Inflammatory macrophage treated with lipopolysaccharide for 4 hours (primary cell): ENCODE measurements at regions not wholly inside any gene's neighbourhood (a gene's known extent, or its start where the extent isn't known, plus 50 kb on each side); places are given as distances from the start of the nearest gene placed in this dataset.

ENCODE experiments used
- DNase-seq: peaks from one replicate; pipeline ENCODE4 v3.0.0-alpha.2; 2020

DNA sequence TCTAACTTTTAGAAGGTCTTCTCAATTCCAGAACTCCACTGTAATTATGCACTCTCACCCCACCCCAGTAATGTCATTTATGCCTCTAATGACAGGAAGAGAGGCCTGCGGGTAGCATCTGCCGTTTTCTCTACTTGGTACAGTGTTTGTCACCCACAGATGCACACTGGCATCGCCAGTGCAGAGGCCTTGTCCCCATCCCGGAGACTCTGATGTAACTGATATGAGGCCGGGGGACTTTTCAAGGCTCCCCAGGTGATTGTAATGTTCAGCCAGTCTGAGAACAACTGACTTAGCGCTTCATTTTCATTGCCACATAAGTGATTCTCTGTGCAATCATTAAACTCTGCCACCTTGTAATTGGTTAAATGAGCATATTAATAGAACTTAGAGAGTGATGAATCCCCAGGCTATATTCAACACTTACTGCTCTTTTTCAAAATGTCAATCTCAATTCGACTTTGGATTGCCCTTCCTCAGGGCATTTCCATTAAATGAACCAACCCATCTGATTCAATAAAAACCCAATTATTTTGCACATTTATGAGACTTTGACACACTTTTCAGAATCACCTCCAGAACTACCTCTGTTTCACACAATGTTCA, 113.2 kb downstream of the HERPUD2 start:
- no peak for DNase-seq

DNA sequence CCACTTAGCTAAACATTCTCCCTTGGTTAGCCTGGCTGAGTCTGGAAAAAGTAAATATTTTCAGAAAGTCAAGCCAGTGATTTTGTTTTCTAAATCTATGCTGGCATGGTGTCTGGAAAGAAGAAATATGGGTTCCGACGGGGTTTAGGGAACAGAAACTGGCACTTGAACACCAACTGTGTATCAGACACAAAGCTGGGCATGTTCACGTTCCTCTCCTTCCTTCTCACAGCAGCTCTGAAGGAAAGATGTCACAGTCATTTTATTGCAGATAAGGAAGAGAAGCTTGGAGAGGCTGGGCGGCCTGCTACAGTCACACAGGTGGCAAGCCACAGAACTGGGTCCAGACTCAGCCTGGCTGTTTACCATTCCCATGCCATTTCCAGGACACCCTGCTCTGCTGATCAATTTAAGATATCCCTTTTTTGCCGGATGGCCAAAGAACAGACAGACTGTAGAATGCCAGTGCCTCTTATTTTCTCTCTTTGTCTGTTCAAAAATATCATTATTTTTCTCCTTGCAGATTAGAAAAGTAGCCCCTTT, 118.8 kb downstream of the HERPUD2 start:
- DNase-seq, result peak; percentile 31

DNA sequence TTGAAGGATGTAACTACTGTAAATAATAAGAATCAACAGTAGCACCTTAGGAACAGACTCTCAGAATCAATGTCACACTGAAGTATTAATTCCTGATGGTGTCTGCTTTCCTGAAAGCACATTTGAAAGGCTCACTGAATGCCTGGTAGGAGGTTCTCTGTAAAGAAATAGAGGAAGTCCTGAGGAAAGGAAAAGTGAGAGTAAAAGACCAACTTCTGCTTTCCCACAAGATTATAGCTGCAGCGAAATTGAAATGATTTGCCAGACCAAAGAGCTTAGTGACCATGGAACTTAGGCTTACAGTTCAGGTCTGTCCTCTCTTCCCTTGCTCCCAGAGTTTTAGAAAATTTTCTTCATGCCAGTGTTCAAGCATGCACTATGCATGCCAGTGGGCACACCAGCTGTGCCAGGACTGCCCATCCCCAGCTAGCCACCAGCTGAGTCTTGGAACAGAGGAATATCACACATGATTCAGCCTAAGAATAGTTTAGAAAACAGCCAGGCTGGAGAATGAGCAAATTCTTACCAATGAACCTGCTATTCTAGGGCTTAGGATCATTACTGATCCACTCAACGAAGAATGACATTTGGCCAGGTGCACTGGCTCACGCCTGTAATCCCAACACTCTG, 123.2 kb downstream of the HERPUD2 start:
- DNase-seq, result peak; percentile 84

DNA sequence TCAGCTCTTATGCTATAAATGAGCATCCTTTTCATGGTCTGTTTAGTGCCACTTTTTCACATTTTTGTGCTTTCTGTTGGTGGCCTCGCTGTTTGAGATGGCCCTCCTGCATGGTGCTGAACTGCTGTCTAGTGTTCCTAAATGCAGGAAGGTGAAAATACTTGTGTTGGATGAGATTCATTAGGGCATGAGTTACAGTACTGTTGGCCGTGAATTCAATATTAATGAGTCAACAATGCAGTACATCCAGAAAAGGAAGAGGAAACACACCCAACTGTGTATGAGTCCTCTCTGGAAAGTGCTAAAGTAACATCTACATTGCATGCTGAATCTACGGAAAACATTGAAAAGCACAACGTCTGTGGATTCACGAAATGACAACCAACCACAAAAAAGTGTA, 124.0 kb downstream of the HERPUD2 start:
- peak; percentile 10 for DNase-seq

DNA sequence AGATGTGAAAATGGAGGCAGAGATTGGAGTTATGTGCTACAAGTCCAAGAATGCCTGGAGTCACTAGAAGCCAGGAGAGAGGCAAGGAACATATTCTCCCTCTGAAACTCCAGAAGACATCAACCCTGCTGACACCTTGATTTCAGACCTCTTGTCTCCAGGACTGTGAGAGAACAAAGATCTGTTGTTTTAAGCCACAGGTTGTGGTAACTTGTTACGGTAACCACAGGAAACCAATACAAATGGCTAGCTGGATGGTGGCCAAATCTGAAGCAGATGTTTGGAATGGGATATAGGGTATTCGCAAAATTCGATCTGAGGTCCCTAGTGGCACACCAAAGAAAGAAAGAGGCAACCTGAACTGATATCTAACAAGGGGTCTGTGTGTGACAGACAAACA, 129.0 kb downstream of the HERPUD2 start:
- DNase-seq, result no peak

DNA sequence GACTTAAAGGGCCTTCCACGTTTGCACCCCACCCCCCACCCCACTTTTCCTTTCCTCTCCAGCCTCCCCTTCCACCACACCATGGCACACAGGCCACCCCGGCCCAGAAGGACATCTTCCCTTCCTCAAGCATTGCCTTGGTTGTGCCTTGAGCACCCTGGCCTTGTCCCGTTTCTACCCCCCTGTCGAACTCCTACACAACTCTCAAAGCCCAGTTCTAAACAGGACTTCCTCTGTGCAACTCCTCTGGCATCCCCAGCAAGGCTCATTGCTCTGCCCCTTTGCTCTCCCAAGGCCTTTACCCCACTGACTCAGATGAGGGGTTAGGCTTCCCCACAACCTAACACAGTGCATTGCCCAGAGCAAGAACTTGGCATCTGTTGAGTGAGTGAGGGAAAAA, 136.1 kb downstream of the HERPUD2 start:
- no peak for DNase-seq

DNA sequence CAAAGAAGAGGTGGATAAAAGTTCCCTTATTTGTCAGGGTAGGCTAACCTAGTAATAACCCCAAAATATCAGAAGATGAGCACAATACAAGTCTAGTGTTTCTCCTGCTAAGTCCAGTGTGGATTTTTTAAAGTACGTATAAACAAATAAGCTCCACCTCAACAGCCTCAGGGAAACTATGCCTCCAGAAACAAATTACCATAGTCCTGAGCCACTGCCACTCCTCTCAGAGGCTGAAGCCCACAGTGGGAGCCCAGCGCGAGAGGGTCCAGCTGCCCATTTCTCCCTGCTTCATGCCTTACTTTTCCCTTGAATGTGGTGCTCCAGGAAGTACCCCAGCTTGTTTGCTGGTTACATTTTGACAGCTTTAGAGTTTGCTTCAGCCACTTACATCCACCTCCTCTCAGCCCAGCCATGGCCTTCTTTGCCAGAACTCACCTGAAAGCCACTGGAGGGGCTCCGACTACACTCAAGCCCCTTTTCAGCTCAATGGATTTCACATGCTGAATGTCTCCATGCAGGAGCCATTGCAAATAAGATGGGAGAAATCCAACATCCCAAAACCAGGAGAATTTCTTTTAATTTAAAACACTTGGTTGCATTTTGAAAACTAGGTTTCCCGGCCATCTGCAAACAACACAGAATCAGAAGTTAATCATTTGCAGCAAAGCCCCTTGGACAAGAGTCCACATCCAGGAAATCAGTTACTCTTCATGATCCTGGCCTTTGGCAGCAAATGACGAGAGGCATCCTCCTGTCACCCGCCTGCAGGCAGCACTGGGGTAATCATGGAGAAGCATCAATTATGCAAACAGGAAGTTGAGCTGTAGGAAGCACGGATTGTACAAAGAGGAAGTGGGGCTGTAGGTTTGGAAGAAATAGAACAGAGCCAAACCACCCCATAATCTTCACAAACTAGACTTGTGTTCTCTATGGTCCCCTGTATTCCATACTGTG, 138.1 kb downstream of the HERPUD2 start:
- DNase-seq, result peak; percentile 78

DNA sequence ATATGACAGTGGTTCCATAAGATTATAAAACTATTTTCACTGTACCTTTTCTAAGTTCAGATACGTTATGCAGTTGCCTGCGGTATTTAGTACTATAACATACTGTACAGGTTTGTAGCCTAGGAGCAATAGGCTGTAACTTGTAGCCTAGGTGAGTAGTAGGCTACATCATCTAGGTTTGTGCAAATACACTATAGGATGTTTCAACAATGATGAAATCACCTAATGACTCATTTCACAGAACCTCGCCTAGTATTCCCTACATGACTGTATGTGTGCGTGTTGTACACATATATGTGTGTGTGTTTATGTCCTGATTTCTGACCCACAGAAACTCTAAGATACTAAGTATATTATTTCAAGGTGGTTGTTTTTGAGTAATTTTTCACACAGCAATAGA, 139.0 kb downstream of the HERPUD2 start:
- peak; percentile 25 for DNase-seq

DNA sequence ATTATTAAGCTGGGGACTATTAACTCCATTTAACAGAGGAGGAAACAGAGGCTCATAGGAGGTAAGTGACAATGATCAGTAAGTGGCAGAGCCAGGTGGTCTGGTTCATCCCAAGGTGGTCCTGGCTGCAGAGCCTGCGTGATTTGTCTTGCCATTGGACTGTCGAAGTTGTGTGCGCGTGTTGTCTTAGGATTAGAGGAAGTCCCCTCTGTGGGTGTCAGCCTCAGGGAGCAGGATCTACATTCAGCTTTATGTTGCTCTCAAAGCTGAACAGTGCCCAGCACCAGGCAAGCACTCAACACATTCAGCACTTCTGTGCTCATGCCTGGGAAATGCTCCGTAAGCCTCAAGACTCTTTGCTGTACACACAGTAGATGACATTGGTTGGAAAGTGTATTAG, 139.5 kb downstream of the HERPUD2 start:
- no peak for DNase-seq

DNA sequence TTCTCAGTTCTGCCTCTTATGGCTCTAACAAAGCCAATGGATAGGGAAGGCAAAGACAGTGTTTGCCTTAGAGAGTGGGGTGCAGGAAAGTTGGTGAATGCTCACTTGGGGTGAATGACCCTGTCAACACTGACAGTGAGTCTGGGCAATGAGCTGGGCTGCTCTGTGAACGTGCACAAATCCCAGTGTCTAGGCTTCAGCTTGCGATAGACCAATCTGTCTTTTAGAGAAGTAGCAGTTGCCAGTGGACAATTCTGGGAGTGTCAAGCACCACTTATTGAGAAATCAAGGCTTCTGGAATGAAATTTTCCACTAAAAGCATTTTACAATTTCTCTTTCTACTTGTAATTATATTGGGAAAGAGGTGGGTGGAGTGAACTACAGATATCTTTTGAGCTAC, 141.4 kb downstream of the HERPUD2 start:
- DNase-seq, result peak; percentile 59

DNA sequence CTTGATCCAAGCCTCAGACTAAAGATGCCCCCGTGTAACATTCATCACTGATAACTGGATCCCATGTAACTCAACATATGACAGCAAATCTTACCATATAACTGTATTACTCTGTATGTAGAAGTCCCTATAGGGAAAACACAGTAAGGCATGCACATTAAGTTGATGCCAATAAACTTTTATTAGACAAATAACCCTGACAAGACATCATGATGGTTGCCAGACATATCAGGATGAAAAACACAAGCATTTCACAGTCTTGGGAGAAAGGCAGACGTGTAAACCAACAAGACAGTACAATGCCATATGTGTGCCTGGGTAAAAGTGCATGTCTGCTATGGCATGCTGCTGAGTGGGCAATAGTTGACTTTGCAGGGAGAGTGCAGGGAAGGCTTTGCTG, 142.2 kb downstream of the HERPUD2 start:
- no peak for DNase-seq

DNA sequence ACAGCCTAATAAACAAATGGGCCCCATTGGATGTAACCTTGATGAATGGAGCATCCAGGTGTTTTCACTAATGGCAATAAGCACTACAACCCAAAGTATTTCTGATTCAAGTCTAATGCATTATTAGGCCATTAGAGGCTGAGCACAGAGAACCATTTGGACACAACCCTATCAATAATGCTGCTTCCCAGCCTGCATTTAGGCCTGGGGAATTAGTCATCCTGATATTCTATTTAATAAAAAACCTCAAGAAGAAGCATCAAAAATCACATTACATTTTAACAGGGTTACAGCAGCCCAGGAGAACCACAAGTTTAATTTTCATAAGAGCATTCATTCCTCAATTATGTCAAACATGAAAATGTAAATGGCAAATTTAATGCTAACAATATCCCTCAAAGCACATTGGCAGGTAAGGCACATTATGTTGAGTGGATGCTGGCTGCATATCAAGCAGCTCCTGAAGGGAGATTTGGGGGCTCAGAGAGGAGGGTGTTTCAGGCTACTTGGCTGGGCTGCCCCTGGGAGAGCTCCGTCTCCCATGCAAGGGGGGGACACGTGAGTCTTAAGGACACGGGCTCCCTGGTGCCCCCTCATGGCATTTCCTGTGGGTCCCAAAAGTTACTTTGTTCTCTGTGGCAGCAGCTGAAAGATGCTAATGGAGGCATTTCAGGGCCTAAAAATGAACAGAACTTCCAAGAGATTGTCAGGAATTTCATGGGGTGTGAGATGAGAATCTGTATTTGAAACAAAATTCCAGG, 143.4 kb downstream of the HERPUD2 start:
- DNase-seq, result no peak

DNA sequence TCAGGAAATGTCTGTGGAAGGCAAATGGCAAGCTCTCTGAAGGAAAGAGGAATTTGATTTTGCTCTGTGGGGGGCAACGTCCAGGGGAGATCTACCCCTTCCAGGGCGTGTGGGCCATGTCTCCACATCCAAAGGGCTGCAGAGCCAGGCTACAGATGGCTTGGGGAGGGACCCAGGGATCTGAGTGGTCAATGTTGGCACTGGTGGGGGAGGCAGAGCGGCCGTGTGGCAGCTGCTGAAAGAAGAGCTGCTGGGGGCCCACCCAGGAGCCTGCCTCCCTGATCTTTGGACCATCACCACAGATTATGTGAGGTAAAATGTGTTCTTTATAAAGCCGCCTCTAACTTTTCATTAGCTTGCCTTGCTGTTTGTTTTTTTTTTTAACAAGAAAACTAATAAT, 144.1 kb downstream of the HERPUD2 start:
- DNase-seq, result no peak

DNA sequence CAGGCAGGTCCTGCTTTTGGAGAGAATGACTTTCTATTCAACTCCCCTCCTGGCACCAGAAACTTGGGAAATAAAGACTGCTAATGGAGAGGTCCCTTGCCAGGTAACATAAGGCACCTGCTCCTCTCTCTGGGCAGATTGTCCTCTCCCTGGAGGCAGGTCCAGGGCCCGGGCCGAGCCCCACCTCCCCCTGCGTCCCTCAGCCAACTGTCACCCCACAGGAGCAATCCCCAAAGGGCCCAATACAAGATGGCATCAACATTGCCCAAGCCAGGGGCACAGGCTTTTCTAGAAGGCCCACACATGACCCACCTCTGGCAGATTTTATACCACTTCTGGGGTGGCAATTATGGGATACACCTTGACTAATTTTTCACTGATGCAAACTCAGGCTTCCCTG, 145.2 kb downstream of the HERPUD2 start:
- no peak for DNase-seq

DNA sequence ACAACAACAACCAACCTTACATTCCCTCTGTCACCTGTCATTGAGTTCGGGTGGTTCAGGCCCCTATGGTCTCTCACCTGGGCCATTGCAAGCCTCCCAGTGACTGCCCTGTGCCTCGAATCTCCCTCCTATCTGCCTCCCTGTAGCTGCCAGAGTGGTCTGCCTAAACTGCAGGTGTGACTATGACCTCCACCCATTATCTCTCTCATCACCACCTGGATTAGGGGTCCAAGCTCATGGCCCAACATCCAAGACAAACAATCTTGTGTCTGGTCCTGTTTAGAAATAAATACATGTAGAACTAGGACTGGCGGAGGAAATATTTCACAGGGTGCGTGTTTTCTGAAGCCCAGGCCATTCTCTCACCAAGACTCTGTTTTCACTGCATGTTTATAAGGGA, 146.6 kb downstream of the HERPUD2 start:
- no peak for DNase-seq

DNA sequence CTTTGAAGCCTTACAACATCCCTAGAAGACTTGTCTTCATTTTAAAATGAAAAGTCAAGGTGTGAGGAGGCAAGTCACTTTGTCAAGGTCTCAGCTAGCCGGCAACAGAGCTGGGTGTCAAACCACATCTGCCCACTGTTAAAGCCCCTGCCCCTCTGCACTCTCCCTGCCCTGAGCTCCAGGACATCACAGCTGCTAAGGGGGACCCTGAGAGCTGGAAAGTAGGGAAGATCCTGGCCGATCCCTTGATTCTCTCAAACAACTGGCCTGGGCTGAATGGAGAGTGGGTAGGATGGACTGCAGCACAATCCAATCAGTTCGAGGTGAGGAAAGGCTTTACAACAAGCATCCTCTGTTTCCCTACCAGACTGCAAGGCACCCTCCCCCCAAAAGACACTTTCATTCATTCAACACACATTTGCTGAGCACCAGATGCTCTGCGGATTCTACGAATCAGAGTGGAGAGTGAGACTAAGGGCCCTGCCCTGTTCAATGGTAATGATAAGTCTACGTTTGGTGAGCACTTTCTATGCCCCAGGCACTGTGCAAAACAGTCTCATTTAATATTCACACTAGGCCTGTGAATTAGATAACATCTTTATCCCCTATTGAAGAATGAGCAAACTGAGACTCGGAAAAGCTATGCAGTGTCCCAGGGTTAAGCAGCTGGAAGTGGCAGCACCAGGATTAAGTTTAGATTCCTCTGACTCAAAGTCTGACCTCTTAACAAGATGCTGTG, 148.1 kb downstream of the HERPUD2 start:
- no peak for DNase-seq

DNA sequence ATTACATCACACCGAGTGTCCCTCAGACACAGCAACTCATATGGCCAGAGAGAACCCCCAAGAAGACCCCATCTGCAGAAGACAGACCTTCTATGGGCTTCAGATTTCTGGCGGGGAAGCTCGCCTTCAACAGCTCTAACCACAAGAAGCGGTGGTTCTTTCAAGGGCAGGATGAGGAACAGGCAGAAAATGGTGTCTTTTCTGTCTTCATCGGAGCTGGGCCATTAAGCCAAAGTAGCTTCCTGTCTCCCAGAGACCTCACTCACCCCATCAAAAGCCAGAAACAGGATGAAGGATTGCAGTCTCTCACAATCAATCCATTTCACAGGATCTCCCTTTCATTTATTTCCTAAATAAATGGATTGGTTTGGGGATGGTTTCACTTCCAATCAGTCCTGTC, 149.1 kb downstream of the HERPUD2 start:
- no peak for DNase-seq

DNA sequence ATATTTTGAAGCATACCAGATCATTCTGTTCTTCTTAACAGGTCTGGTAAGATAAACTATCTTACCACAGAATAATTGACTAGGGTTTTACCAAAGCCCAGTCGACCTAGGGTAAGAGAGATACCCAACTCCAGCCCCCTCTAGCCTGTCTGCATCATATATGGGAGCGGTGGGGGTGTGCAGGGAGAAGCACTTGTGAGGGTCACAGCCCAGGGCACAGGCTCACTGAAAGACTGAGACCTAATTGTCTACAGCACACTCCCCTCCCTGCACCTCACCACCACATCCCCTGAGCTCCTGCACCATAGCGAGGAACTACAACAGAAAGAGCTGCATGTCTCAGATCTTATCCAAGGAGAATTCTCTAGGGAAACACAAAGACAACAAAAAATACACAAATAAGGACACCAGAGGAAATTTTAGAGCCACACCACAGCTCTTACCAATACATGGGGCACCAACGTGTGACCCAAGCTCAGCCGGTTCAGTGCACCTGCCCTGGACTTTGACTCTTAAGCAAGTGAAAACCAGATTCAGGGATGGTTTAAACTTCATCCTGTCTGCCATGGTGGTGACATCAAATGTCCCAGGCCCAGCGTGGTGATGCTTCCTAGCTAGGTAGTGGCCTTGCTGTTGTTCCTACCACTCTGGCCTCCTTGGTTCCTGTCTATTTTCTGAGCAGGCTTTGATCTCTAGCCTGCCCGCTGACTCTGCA, 150.8 kb downstream of the HERPUD2 start:
- no peak for DNase-seq

DNA sequence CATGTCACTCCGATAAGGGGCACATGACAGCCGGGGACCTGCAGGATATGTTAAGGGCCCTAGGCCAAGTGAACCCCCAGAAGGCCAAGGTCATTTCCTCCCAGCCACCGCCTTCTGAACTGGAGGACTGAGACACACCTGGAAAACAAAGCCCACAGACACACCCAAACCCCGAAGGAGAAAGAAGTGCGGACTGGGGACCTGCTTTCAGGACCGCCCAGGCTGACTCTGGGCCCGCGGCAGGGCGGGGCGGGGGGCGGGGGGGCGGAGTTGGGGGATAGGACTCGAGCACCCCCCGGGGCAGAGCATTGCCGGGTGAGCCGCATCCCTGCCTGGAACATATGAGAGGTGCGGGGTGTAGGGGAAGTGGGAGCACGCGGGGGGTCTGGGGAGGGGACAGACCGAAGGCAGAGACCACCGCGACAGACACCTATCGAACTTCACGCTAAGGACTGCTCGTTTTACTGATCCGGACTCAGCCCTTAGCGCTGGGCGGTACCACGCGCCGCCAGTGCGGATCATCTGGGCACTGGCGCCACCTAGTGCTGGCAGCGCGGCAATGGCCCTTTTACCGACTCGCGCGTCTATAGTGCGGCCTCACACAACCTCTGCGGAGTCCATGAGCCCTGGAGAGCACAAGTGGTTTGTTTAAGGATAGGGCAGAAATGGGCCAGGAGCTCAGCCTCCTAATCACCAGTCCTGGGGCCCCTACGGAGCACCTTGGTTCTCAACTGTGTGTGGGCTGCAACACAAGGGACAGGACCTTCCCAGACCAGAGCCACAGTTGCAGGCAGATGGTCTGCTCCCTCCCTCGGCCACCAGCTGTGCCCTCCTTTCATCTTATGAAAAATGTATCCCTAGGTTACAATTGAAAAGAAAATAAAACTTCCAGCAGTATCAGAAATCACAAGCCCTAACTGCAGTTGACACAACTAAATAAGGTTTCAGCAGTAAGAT, 157.6 kb downstream of the HERPUD2 start:
- DNase-seq, result peak; percentile 66

DNA sequence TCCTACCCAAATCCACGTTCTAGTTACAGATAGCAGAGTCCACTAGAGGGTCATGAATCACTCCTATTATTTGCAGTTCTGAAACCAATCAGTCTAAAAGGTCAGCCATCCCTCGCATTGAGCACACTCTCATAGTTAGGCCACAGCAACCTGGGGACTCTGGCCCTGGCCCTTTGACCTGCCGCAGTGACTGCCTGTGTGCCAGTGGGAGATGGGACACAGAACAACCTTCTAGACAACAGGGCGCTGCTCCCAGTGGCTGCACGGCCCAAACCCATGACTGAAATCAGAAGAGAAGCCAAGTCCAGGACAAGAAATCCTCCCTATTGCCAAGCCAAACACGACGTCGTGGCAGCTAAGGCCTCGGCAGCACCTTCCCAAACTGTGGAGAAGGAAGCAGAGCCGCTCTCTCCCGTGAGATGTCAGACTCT, 158.5 kb downstream of the HERPUD2 start:
- no peak for DNase-seq
